ENCODE measurements at regions not wholly inside any gene's neighbourhood (a gene's known extent, or its start where the extent isn't known, plus 50 kb on each side); places are given as distances from the start of the nearest gene placed in this dataset.
A peak's percentile ranks its signal among the peaks of the same experiment; 100 is the strongest.

GRCh38 chr21:35399002-35399530 lies 350.0 kb upstream of the RUNX1 start:
- H3K4me3 ChIP-seq (ENCODE audit: low read length): peak overlapping the region; percentile 28
- H3K27me3 ChIP-seq (ENCODE audit: control insufficient read depth, low read length): no peaks in the 10 kb centered on the region
- no peak overlapping the region for H3K27ac ChIP-seq (ENCODE audit: low read depth, low read length)
- H3K9me2 ChIP-seq (replicated peaks; ENCODE audit: control insufficient read depth, low read length): no peaks in the 10 kb centered on the region
- H3K36me3 ChIP-seq (ENCODE audit: control insufficient read depth, low read length): no peaks in the 10 kb centered on the region
- H3K4me1 ChIP-seq (ENCODE audit: control insufficient read depth, low read length): peaks cover 26% of the 10 kb centered on the region
- no peaks in the 10 kb centered on the region for H3K79me2 ChIP-seq (ENCODE audit: control insufficient read depth, low read length)
- H4K20me1 ChIP-seq (ENCODE audit: control insufficient read depth, insufficient read depth, low read depth, low read length): no peaks in the 10 kb centered on the region
- H3F3A ChIP-seq (ENCODE audit: control insufficient read depth, insufficient read depth): no peaks in the 10 kb centered on the region; the same call in 1 of the 2 replicates
- no peaks in the 10 kb centered on the region for H3K9me3 ChIP-seq (ENCODE audit: control insufficient read depth, insufficient read depth, low read length)
- TF ChIP-seq EZH2phosphoT487 (IDR thresholded peaks at IDR 0.05; ENCODE audit: borderline replicate concordance, low read length): no peak
- TF ChIP-seq, protein P1, sequence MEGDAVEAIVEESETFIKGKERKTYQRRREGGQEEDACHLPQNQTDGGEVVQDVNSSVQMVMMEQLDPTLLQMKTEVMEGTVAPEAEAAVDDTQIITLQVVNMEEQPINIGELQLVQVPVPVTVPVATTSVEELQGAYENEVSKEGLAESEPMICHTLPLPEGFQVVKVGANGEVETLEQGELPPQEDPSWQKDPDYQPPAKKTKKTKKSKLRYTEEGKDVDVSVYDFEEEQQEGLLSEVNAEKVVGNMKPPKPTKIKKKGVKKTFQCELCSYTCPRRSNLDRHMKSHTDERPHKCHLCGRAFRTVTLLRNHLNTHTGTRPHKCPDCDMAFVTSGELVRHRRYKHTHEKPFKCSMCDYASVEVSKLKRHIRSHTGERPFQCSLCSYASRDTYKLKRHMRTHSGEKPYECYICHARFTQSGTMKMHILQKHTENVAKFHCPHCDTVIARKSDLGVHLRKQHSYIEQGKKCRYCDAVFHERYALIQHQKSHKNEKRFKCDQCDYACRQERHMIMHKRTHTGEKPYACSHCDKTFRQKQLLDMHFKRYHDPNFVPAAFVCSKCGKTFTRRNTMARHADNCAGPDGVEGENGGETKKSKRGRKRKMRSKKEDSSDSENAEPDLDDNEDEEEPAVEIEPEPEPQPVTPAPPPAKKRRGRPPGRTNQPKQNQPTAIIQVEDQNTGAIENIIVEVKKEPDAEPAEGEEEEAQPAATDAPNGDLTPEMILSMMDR (IDR thresholded peaks at IDR 0.05; ENCODE audit: low read depth, low read length, poor library complexity, severe bottlenecking): no peak
- peak overlapping the region; percentile 79 for H3K4me2 ChIP-seq (ENCODE audit: low read length)

DNA sequence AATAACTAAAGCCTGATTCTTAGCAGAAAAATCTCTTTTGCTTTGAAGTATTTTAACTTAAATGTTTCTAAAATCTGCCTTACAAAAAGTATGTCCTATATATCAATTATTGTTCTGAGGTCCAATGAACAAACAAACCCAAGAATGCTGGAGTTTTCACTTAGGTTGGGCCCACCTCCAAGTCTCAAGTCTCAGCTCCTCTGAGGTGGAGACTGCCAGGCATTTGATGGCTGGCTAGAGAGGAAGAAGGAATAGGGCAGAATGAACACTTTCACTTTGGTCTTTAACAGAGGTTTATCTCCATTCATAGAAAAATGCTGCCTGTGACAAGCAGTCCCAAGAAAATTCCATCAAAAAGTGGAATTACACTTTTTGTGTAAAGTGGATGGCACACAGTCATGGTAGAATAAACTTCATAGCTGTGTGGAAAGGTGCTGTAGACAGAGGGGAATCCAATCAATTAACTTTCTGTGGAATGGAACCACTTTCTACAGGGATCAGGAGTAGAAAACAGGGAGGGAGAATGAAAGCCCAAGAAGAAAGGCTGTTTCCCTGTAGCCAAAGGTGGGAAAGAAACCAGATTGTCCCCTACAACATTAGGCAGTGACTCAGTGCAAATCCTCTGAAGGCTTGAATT lies 349.4 kb upstream of the RUNX1 start:
- Histone ChIP-seq H3K4me3 (ENCODE audit: low read length) (peak overlapping the region; percentile 28), H3K4me2 (ENCODE audit: low read length) (peak overlapping the region; percentile 79), H3F3A (ENCODE audit: control insufficient read depth, insufficient read depth) (no peaks in the 10 kb centered on the region; the same call in 1 of the 2 replicates), H4K20me1 (ENCODE audit: control insufficient read depth, insufficient read depth, low read depth, low read length) (no peaks in the 10 kb centered on the region), H3K27ac (ENCODE audit: low read depth, low read length) (no peak overlapping the region), H3K9me2 (replicated peaks; ENCODE audit: control insufficient read depth, low read length) (no peaks in the 10 kb centered on the region), H3K4me1 (ENCODE audit: control insufficient read depth, low read length) (peaks cover 26% of the 10 kb centered on the region), H3K9me3 (ENCODE audit: control insufficient read depth, insufficient read depth, low read length) (no peaks in the 10 kb centered on the region), H3K79me2 (ENCODE audit: control insufficient read depth, low read length) (no peaks in the 10 kb centered on the region), H3K36me3 (ENCODE audit: control insufficient read depth, low read length) (no peaks in the 10 kb centered on the region), H3K27me3 (ENCODE audit: control insufficient read depth, low read length) (no peaks in the 10 kb centered on the region)
- no peak for TF ChIP-seq EZH2phosphoT487 (IDR thresholded peaks at IDR 0.05; ENCODE audit: borderline replicate concordance, low read length)
- TF ChIP-seq, protein P1 (IDR thresholded peaks at IDR 0.05; ENCODE audit: low read depth, low read length, poor library complexity, severe bottlenecking): no peak

DNA sequence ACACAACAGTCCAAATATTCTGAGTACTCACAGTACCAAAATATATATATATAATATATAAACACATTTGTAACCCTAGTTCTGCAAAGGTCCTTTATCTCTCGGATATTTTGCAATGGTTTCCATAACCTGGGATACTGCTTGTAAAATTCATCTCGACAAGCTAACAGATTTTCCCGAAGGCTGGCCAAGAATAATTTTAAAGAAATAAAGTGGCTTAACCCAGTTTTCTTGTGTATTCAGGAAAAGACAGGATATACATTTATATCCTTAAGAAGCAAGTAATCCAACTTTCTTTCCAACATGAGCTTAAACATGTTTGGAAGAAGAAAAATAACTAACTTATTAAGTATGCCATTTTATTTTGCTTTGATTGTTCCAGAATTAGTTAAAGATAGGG lies 348.7 kb upstream of the RUNX1 start:
- H4K20me1 ChIP-seq (ENCODE audit: control insufficient read depth, insufficient read depth, low read depth, low read length): no peaks in the 10 kb centered on the region
- H3K4me1 ChIP-seq (ENCODE audit: control insufficient read depth, low read length): peaks cover 26% of the 10 kb centered on the region
- H3K9me3 ChIP-seq (ENCODE audit: control insufficient read depth, insufficient read depth, low read length): no peaks in the 10 kb centered on the region
- H3K4me3 ChIP-seq (ENCODE audit: low read length): no peak overlapping the region
- TF ChIP-seq, protein P1 (IDR thresholded peaks at IDR 0.05; ENCODE audit: low read depth, low read length, poor library complexity, severe bottlenecking): no peak
- no peak for TF ChIP-seq EZH2phosphoT487 (IDR thresholded peaks at IDR 0.05; ENCODE audit: borderline replicate concordance, low read length)
- H3K27ac ChIP-seq (ENCODE audit: low read depth, low read length): no peak overlapping the region
- no peaks in the 10 kb centered on the region for H3K36me3 ChIP-seq (ENCODE audit: control insufficient read depth, low read length)
- H3F3A ChIP-seq (ENCODE audit: control insufficient read depth, insufficient read depth): no peaks in the 10 kb centered on the region; the same call in 1 of the 2 replicates
- no peak overlapping the region for H3K4me2 ChIP-seq (ENCODE audit: low read length)
- no peaks in the 10 kb centered on the region for H3K9me2 ChIP-seq (replicated peaks; ENCODE audit: control insufficient read depth, low read length)
- H3K79me2 ChIP-seq (ENCODE audit: control insufficient read depth, low read length): no peaks in the 10 kb centered on the region
- H3K27me3 ChIP-seq (ENCODE audit: control insufficient read depth, low read length): no peaks in the 10 kb centered on the region

All from DOHH2 (cell line).